22Rv1 (cell line): ENCODE measurements at regions not wholly inside any gene's neighbourhood (a gene's known extent, or its start where the extent isn't known, plus 50 kb on each side); places are given as distances from the start of the nearest gene placed in this dataset.

Experiments used
- CTCF ChIP-seq: fragments of 450-650 bp; IDR thresholded peaks from 2 replicates; pipeline ENCODE4 v1.5.1; 2017; ENCODE audit warnings: mild to moderate bottlenecking
- ZFX ChIP-seq: fragments of 450-650 bp; IDR thresholded peaks from 2 replicates; pipeline ENCODE4 v1.6.1; 2017; ENCODE audit warnings: antibody characterized with exemption, borderline replicate concordance

- TF ChIP-seq CTCF (no peak), ZFX (no peak)
Measured at GRCh38 chr5:5885782-5886181, 463.3 kb downstream of the ICE1 start.
